WTC11 (cell line): ENCODE measurements at regions not wholly inside any gene's neighbourhood (a gene's known extent, or its start where the extent isn't known, plus 50 kb on each side); places are given as distances from the start of the nearest gene placed in this dataset.
"Not testable (repeated sequence)": the region's sequence is repeated elsewhere in the genome, so short reads cannot be mapped to it uniquely, and the experiment has no call there.

Source experiments
- ATAC-seq: fragments of 200-7000 bp; cut with Tn5 transposase; 2 replicates; pipeline ENCODE4 v1.10.0; 2021; ENCODE audit warnings: mild to moderate bottlenecking, moderate library complexity
- CTCF ChIA-PET: fragments of 300-600 bp; sonication (Branson Sonifier 250); formaldehyde crosslinking; loops from one replicate; lab custom pipeline; 2021; ENCODE audit warnings: antibody characterized with exemption; lab: Charles Lee
- POLR2A ChIA-PET: fragments of 350-600 bp; sonication (Branson Sonifier 250); formaldehyde crosslinking; loops from one replicate; lab custom pipeline; 2021; ENCODE audit warnings: antibody characterized with exemption; lab: Charles Lee
- DNase-seq: peaks from one replicate; pipeline ENCODE4 v3.0.0; 2021; ENCODE audit warnings: low spot score
- H3K27ac Mint-ChIP-seq: 2 replicates; pipeline ENCODE4 v1.8.0; 2021; ENCODE audit warnings: mixed read lengths
- H3K27me3 Mint-ChIP-seq: 2 replicates; pipeline ENCODE4 v1.8.0; 2021; ENCODE audit warnings: low read depth, mild to moderate bottlenecking, moderate library complexity, mixed read lengths
- H3K36me3 Mint-ChIP-seq: 2 replicates; pipeline ENCODE4 v1.8.0; 2021; ENCODE audit warnings: mixed read lengths
- H3K4me1 Mint-ChIP-seq: 2 replicates; pipeline ENCODE4 v1.8.0; 2022; ENCODE audit warnings: mixed read lengths
- H3K4me3 Mint-ChIP-seq: 2 replicates; pipeline ENCODE4 v1.8.0; 2021; ENCODE audit warnings: mild to moderate bottlenecking, moderate library complexity, mixed read lengths
- H3K9me3 Mint-ChIP-seq: 2 replicates; pipeline ENCODE4 v1.8.0; 2021; ENCODE audit warnings: mixed read lengths

DNA sequence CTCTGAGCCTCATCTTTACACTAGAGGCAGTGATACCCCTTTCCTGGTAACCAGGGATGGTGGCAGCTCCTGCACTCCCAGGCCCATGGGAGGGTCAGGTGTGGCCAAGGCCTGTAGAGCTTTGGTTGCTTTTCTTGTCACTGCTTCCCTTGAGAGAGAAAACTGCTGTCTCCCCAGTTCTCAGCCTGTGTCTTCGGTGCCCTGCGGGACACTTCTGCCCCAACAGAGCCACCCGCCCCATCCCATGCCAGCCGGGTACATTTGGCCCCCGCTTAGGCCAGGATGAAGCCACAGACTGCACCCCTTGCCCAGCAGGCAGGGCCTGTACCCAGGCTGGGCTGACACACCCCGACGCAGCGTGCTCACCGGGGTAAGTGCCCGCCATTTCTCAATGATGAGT is 117.4 kb upstream of the MTLN start:
- POLR2A ChIA-PET, ATAC-seq, H3K27ac Mint-ChIP-seq, CTCF ChIA-PET, H3K27me3 Mint-ChIP-seq, H3K4me1 Mint-ChIP-seq, H3K36me3 Mint-ChIP-seq, DNase-seq, H3K9me3 Mint-ChIP-seq, H3K4me3 Mint-ChIP-seq: not testable (repeated sequence)

DNA sequence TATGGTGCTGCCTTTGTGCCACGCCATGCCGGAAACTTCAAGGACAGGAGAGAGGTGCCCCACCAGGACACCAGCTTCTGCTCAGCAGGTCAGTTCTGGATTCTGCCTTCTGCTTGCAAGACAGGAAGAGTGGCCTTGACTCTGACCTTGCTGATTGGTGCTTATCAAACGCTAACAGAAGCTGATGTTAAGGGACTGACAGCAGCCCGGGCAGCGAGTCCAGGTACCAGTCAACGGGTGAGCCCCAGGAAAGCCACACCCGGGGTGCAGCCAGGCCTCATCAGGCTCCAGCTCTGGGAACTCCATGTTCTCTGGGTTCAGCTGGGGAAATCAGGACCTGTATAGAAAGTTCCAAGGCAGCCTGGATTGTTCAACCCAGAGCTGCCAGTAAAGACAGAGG is 116.8 kb upstream of the MTLN start:
- H3K9me3 Mint-ChIP-seq, H3K27ac Mint-ChIP-seq, DNase-seq, H3K4me1 Mint-ChIP-seq, CTCF ChIA-PET, POLR2A ChIA-PET, H3K36me3 Mint-ChIP-seq, ATAC-seq, H3K4me3 Mint-ChIP-seq, H3K27me3 Mint-ChIP-seq: not testable (repeated sequence)

- H3K9me3 Mint-ChIP-seq, POLR2A ChIA-PET: not testable (repeated sequence)
These were observed 116.3 kb upstream of the MTLN start for GRCh38 chr2:110328677-110329076.

GRCh38 chr2:110323832-110324231 is 111.5 kb upstream of the MTLN start:
- CTCF ChIA-PET, POLR2A ChIA-PET, H3K9me3 Mint-ChIP-seq, ATAC-seq, H3K4me1 Mint-ChIP-seq, H3K36me3 Mint-ChIP-seq, DNase-seq, H3K4me3 Mint-ChIP-seq, H3K27me3 Mint-ChIP-seq, H3K27ac Mint-ChIP-seq: not testable (repeated sequence)

More at GRCh38 chr2:110328677-110329076, 116.3 kb upstream of the MTLN start:
- H3K36me3 Mint-ChIP-seq, H3K4me3 Mint-ChIP-seq, H3K27ac Mint-ChIP-seq, DNase-seq, CTCF ChIA-PET, H3K27me3 Mint-ChIP-seq, ATAC-seq, H3K4me1 Mint-ChIP-seq: not testable (repeated sequence)

DNA sequence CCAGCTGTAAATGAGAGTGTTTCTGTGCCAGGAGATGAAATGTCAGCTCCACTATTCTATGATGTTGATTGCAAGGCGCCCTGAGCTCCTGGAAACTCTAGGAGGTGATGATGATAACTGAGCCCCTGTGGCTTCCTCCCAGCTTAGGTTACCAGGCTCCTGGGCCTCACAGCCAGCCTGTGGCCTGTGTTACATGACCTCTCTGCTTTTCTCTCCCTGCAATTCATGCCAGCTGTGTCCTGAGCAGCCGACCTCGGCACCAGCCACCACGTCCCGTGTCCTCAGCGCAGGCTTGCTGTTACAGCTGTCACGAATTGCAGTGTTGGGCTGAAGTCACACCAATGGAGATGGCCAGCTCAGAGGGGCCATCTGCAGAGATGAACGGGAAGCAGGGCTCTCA is 110.2 kb upstream of the MTLN start:
- H3K9me3 Mint-ChIP-seq, DNase-seq, POLR2A ChIA-PET, H3K4me1 Mint-ChIP-seq, H3K4me3 Mint-ChIP-seq, H3K27ac Mint-ChIP-seq, H3K27me3 Mint-ChIP-seq, H3K36me3 Mint-ChIP-seq, CTCF ChIA-PET, ATAC-seq: not testable (repeated sequence)

GRCh38 chr2:110320834-110321563 is 108.7 kb upstream of the MTLN start:
- H3K9me3 Mint-ChIP-seq, ATAC-seq, DNase-seq, POLR2A ChIA-PET, CTCF ChIA-PET, H3K36me3 Mint-ChIP-seq, H3K27me3 Mint-ChIP-seq, H3K4me1 Mint-ChIP-seq, H3K27ac Mint-ChIP-seq, H3K4me3 Mint-ChIP-seq: not testable (repeated sequence)

GRCh38 chr2:110318898-110319297 is 106.6 kb upstream of the MTLN start:
- H3K27ac Mint-ChIP-seq, H3K4me3 Mint-ChIP-seq, H3K4me1 Mint-ChIP-seq, H3K36me3 Mint-ChIP-seq, ATAC-seq, H3K9me3 Mint-ChIP-seq, H3K27me3 Mint-ChIP-seq, CTCF ChIA-PET, POLR2A ChIA-PET, DNase-seq: not testable (repeated sequence)

DNA sequence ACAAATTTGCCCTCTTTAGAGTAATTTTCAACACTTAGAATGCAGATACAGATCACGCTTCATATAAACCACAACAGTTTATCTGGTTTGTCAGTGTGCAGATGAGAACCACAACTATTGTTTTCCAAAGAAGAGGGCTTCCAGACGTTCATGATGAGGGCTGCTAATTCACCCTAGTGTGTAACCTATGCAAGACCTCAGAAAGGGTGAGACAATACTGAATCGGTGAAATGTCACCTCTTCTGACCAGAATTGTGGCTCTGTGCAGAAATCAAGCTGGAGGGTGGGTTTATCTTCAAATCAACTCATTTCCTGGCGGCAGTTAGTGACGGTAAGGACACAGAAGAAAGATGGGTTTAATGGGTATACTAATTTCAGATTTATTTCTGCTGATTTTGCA is 105.0 kb upstream of the MTLN start:
- H3K9me3 Mint-ChIP-seq, H3K27me3 Mint-ChIP-seq, H3K4me3 Mint-ChIP-seq, H3K4me1 Mint-ChIP-seq, ATAC-seq, H3K27ac Mint-ChIP-seq, POLR2A ChIA-PET, DNase-seq, H3K36me3 Mint-ChIP-seq, CTCF ChIA-PET: not testable (repeated sequence)

GRCh38 chr2:110316051-110316865 is 103.9 kb upstream of the MTLN start:
- POLR2A ChIA-PET, H3K27me3 Mint-ChIP-seq, H3K9me3 Mint-ChIP-seq, H3K27ac Mint-ChIP-seq, H3K4me3 Mint-ChIP-seq, CTCF ChIA-PET, H3K36me3 Mint-ChIP-seq, H3K4me1 Mint-ChIP-seq, DNase-seq: not testable (repeated sequence)
- peak; percentile 78 for ATAC-seq

- peak; percentile 55 for ATAC-seq
- H3K9me3 Mint-ChIP-seq, H3K36me3 Mint-ChIP-seq, DNase-seq, POLR2A ChIA-PET, H3K27me3 Mint-ChIP-seq, H3K27ac Mint-ChIP-seq, H3K4me1 Mint-ChIP-seq, H3K4me3 Mint-ChIP-seq, CTCF ChIA-PET: not testable (repeated sequence)
These were observed 102.9 kb upstream of the MTLN start for GRCh38 chr2:110315054-110315820.

- H3K27ac Mint-ChIP-seq, ATAC-seq, DNase-seq, POLR2A ChIA-PET, H3K9me3 Mint-ChIP-seq, CTCF ChIA-PET, H3K36me3 Mint-ChIP-seq, H3K4me3 Mint-ChIP-seq, H3K4me1 Mint-ChIP-seq, H3K27me3 Mint-ChIP-seq: not testable (repeated sequence)
These were observed 102.1 kb upstream of the MTLN start for GRCh38 chr2:110314472-110314871.

DNA sequence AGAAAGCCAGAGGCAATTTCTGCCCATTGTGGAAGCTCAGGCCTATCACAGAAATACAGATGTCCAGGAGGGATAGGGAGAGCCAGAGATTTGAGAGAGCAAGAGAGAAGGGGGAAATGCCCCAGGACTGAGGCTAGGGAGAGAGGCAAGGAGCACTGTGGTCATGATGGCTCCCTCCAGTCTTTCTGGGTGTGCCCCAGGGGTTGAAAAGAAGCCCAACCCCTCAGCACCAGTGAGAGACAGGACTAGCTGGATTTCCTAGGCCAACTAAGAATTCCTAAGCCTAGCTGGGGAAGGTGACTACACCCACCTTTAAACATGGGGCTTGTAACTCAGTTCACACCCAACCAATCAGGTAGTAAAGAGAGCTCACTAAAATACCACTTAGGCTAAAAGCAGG is 100.7 kb upstream of the MTLN start:
- H3K27me3 Mint-ChIP-seq, H3K4me3 Mint-ChIP-seq, ATAC-seq, POLR2A ChIA-PET, CTCF ChIA-PET, H3K27ac Mint-ChIP-seq, DNase-seq, H3K9me3 Mint-ChIP-seq, H3K36me3 Mint-ChIP-seq, H3K4me1 Mint-ChIP-seq: not testable (repeated sequence)
